ENCODE measurements at regions not wholly inside any gene's neighbourhood (a gene's known extent, or its start where the extent isn't known, plus 50 kb on each side); places are given as distances from the start of the nearest gene placed in this dataset.
A peak's percentile ranks its signal among the peaks of the same experiment; 100 is the strongest.
"Not testable (repeated sequence)": the region's sequence is repeated elsewhere in the genome, so short reads cannot be mapped to it uniquely, and the experiment has no call there.

DNA sequence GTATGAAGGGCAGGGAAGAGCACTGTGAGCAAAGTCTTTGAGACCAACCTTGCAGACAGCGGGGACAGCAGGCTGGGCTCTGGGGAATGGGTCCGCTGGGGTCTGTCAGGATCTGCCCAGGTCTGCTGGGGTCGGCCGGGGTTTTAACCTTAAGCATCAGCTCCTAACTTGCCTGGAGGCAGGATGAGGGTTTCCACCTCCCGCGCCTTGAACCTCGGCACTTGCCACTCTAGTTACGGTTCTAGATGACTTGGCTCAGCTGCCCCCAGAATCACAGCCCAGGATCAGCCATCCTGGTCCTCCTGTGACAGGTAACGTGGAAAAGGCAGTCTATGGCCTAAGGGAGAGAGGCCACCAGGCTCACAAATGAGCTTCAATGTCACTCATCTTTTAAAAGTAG, 50.4 kb upstream of the CACUL1 start:
- no peak for DNase-seq (ENCODE audit: low spot score)

DNA sequence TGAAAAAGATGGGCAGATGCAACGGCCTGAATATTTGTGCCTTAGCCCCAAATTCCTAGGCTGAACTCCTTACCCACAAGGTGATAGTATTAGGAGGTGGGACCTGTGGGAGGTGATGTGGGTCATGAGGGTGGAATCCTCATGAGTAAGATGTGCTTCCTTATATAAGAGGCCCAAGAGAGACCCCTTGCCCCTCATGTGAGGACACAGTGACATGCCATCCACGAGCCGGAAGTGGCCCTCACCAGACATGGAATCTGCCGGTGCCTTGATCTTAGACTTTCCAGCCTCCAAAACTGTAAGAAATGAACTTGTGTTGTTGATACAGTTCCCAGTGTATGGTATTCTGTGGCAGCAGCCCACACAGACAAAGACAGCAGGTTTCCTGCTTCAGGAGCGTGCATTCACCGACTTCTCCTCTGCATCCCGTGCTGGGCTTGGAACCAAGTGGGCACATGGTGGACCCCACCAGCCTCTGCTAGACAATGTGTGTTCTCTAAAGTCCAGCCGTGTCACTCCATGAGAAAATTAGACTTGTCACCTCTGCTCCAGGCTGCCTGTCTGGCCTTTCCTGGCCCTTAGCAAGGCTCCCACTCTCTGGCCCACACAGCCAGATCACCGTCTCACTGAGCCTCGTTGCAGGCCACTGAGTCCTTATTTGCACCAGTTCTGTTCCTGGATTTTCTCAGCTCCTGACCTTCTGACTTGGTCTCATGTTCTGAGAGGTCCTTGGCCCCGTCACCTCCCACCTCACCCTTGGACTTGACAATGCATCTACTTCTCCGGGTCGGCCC, 52.9 kb upstream of the CACUL1 start:
- DNase-seq (ENCODE audit: low spot score) = no peak

- peak; percentile 25 for DNase-seq (ENCODE audit: low spot score)
Observed at GRCh38 chr10:118808601-118809356, 54.0 kb upstream of the CACUL1 start.

- no peak for DNase-seq (ENCODE audit: low spot score)
Observed at GRCh38 chr10:118809357-118810220, 54.8 kb upstream of the CACUL1 start.

DNA sequence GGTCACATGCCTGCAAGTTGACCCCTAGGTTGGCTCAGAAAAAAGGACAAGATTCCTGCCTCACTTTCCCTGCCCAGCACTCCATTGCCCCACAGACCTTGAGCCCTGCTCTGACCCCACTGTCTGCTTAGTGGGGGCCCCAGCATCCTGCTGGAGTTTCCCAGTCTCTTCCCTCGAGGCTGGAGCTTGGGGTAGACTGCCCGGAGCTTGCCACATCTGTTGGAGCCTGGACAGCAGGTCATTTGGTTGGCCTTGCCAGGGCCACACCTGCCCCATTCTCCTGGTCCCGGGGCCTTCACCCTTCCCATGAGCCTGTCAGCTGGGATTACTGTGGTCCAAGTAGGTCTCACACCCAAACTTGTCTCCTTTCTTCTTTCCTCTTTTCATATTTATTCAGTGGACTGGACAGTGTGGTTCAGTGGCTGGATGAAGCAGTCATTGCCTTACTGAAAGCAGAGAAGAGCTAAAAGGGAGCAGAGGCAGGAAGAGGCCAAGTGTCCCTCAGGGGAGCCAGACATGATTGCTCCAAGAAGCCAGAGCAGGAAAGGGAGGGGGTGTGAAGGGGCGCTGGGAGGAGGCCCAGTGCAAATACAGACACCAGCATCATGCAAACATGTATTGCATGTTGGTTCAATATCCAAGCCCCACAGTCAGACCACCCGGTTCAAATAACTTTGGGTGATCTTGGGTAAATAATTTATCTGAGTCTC, 56.2 kb upstream of the CACUL1 start:
- no peak for DNase-seq (ENCODE audit: low spot score)

- DNase-seq (ENCODE audit: low spot score) = no peak
Observed at GRCh38 chr10:118811675-118812392, 57.1 kb upstream of the CACUL1 start.

- no peak for DNase-seq (ENCODE audit: low spot score)
Observed at GRCh38 chr10:118812393-118812740, 57.6 kb upstream of the CACUL1 start.

- not testable (repeated sequence) for DNase-seq (ENCODE audit: low spot score)
Observed at GRCh38 chr10:118813001-118813400, 58.2 kb upstream of the CACUL1 start.

DNA sequence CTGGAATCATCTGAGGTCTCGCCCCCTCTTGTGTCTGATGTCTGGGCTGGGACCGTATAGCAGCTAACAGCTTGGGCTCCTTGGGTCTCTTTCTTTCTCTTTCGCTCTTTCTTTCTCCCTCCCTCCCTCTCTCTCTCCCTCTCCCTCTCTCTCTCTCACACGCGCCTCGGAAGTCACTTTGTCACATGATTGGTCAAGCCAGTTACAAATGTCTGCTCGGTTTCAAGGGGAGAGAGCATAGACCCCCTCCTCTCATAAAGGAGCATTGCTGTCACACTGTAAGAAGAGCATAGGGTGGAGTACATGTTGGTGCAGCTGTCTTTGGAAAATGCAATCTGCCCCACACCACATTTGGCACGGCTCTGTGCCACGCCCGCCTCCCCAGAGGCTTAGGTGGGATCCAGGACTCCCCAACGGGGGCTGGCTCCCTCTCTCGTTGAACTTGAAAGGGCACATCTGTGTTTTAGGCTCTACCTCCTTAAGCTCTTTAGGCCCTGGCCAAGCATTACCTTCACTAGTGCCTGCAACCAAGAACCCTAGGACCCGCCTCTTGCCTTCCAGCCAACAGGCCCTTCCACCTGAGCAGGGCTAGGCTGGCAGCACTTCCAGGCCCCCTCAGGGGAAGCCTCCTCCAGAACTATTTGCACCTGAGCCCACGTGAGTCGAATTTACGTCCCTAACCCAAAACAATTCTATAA, 61.9 kb upstream of the CACUL1 start:
- no peak for DNase-seq (ENCODE audit: low spot score)

DNA sequence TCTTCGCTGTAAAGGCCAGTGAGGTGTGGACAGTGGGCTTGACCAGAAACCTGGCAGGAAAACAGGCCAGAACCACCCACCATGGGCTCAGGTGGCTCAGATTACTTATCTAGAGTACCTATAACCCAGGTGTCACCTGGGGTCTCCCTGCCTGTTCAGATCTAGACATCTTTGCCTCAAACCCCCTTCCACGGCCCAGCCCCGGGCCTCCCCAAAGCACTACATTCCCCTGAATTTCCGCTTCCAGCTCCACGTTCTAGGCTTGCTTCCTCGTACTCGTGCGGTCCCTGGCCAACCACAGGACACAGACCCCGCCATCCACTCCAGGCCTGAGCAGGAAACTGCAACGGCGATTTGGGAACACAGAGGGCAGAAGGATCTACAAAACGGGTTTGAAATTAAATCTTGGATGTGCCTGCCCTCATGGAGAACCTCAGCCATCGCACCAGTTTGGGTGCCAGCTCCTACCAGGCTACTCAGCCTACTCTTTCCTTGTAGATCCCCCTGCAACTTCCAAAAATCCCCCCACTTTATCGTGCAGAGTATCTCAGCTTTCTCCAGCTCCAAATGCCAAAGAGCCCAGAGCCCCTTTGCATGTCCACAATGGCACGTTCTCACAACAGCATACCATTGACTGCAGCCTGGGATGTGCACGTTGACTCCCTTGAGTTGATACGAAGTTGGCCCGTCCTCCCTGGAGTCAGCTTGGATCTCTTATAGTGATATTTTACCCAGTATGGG, 62.7 kb upstream of the CACUL1 start:
- DNase-seq (ENCODE audit: low spot score) = no peak

- peak; percentile 42 for DNase-seq (ENCODE audit: low spot score)
Observed at GRCh38 chr10:118818621-118819221, 64.0 kb upstream of the CACUL1 start.

- no peak for DNase-seq (ENCODE audit: low spot score)
Observed at GRCh38 chr10:118820326-118821116, 65.8 kb upstream of the CACUL1 start.

DNA sequence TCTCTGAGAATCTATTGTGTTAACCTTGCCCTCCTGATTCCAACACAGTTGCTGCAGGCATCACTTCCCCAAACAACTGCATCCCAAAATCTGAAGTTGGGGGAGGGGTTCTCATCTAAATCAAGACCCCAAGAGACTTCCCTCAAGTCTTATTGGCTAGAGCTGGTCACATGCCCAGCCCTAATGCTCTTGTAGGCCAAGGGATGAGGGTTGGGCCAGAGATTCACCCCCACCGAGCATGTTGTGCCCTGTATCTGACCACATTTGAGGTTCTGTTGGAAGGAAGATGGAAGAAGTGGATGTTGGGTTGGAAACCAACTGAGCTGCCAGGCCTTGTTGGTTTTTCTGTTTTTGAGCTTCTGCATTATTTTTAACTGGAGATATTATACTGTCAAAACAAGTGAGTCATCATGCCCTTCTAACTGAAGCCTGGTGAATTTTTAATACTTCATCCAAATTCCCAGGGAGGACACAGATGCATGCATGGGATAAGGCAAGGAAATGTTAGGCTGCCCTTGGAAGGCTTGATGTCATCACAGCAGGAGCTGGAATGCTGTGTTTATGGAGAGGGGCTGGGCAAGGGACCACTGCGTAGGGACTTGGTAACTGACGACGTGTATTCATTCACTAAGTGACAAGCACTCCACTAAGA, 68.6 kb upstream of the CACUL1 start:
- DNase-seq (ENCODE audit: low spot score) = no peak

- DNase-seq (ENCODE audit: low spot score) = no peak
Observed at GRCh38 chr10:118827053-118827452, 72.3 kb upstream of the CACUL1 start.

DNA sequence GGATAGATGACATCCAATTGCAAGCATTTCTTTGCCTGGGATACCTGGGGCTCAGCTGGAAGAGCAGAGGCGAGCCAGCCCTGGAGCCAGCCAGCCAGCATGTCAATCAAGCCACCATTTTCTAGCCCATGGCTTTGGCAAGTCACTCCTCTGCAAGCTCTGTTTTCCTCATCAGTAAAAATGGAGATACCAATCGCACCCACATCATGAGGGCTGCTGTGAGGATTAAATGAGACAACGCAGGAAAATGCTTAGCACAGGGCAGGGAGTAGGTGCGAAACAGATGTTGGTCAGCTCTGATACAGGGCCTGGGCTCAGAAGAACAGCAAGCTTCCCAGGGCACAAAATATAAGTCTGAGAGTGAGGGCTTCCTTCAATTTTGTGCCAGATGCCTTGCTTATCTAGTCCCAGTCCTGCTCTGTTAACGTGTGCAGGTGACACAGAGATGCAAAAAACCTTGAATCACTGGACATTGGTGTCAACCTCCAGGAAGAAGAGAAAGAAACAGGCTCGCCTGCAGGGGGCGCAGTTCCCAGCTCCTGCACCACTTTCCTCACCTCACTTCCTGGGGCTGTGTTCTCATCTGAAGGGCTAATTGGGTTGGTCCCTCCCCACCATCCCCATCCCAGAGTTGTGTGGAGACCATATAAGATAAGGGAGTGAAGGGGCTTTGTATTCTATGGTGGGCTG, 72.8 kb upstream of the CACUL1 start:
- DNase-seq (ENCODE audit: low spot score) = no peak

- peak; percentile 78 for DNase-seq (ENCODE audit: low spot score)
Observed at GRCh38 chr10:118832241-118832651, 77.5 kb upstream of the CACUL1 start.

DNA sequence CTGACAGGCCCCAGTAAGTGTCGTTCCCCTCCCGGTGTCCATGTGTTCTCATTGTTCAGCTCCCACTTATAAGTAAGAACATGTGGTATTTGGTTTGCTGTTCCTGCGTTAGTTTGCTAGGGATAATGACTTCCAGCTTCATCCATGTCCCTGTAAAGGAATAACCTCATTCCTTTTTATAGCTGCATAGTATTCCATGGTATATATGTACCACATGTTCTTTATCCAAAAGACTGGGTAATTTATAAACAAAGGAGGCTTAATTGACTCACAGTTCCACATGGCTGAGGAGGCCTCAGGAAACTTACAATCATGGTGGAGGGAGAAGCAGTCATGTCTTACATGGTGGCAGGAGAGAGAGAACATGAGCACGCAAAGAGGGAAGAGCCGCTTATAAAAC, 79.6 kb upstream of the CACUL1 start:
- DNase-seq (ENCODE audit: low spot score) = not testable (repeated sequence)

Measured in SK-N-DZ (cell line).